ENCODE measurements at regions not wholly inside any gene's neighbourhood (a gene's known extent, or its start where the extent isn't known, plus 50 kb on each side); places are given as distances from the start of the nearest gene placed in this dataset.

DNA sequence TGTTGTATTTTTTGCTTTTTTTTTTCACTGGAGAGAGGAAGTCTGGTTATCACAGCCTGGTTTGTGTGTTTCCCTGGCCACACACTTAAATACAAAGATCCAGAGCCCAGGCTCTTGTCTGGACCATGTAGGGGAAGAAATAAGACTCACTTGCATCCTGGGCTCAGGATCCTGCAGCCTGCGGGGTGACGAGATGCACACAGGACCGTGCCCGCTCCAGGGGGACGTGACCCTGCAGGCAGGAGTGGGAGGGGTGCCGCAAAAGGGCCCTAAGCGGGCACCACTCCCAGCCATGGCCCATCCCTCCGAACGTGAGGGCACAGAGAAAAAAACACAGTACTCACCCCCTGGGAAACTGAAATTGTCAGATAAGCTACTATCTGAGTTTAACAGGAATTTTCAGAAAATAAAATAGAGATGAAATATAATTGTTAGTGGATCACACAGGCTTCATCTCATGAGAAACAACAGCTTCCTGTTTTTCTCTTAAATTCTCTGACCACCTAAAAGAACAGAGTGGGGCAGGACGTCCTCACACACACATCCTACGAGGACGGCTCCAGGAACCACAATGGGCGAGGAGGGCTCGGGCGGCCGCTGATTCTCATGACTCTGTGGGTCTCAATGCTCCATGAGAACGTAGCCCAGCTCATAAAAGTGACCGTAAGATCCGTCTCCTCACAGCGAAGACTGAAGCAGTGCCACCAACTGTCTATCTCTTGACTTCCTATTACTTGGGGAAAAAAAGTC is 142.6 kb upstream of the ALKAL2 start:
- TF ChIP-seq TARDBP (CRISPR knock-in tag; IDR thresholded peaks at IDR 0.05) (no peak), POLR2AphosphoS5 (IDR thresholded peaks at IDR 0.05; ENCODE audit: low read depth, low read length) (no peak), CC2D1A (CRISPR knock-in tag; IDR thresholded peaks at IDR 0.05) (no peak), BHLHE40 (IDR thresholded peaks at IDR 0.05; ENCODE audit: low read length) (no peak), NR2F1 (CRISPR knock-in tag; IDR thresholded peaks at IDR 0.05) (no peak), ZKSCAN5 (CRISPR knock-in tag; IDR thresholded peaks at IDR 0.05) (no peak), TAF1 (CRISPR knock-in tag; IDR thresholded peaks at IDR 0.05) (no peak), MED1 (CRISPR knock-in tag; IDR thresholded peaks at IDR 0.05) (no peak), MXD4 (CRISPR knock-in tag; IDR thresholded peaks at IDR 0.05) (no peak)
- TF ChIP-seq, protein P1, sequence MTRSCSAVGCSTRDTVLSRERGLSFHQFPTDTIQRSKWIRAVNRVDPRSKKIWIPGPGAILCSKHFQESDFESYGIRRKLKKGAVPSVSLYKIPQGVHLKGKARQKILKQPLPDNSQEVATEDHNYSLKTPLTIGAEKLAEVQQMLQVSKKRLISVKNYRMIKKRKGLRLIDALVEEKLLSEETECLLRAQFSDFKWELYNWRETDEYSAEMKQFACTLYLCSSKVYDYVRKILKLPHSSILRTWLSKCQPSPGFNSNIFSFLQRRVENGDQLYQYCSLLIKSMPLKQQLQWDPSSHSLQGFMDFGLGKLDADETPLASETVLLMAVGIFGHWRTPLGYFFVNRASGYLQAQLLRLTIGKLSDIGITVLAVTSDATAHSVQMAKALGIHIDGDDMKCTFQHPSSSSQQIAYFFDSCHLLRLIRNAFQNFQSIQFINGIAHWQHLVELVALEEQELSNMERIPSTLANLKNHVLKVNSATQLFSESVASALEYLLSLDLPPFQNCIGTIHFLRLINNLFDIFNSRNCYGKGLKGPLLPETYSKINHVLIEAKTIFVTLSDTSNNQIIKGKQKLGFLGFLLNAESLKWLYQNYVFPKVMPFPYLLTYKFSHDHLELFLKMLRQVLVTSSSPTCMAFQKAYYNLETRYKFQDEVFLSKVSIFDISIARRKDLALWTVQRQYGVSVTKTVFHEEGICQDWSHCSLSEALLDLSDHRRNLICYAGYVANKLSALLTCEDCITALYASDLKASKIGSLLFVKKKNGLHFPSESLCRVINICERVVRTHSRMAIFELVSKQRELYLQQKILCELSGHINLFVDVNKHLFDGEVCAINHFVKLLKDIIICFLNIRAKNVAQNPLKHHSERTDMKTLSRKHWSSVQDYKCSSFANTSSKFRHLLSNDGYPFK (CRISPR knock-in tag; IDR thresholded peaks at IDR 0.05; ENCODE audit: borderline replicate concordance): no peak
- TF ChIP-seq, protein P2, sequence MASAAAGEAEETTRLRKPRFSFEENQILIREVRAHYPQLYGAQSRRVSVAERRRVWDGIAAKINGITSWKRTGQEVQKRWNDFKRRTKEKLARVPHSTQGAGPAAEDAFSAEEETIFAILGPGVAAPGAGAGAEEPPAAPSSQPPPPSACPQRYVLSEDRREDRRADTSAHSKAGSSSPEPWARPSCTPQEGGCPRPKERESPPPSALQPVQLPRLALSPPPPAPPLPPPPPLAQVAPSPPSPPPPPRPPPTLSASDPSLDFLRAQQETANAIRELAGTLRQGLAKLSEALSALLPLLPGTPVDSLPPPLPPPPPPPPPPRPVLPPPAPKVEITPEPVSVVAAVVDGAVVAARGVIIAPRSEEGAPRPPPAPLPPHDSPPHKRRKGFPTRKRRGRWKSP (CRISPR knock-in tag; IDR thresholded peaks at IDR 0.05): no peak

Measured in HepG2 (cell line).